Lower leg skin (tissue), 3 donors: ENCODE measurements at regions not wholly inside any gene's neighbourhood (a gene's known extent, or its start where the extent isn't known, plus 50 kb on each side); places are given as distances from the start of the nearest gene placed in this dataset.

ENCODE experiments used
- CTCF ChIP-seq, 3 donors: fragments of 450-650 bp; IDR thresholded peaks; one replicate each; pipeline ENCODE4 v1.5.1; 2016; ENCODE audit warnings: antibody characterized with exemption in 3 of 3, mild to moderate bottlenecking in 3 of 3, moderate library complexity in 2 of 3
- POLR2A ChIP-seq, 2 donors: fragments of 450-650 bp; IDR thresholded peaks; one replicate each; pipeline ENCODE4 v1.6.1; 2016 to 2017; ENCODE audit warnings: antibody characterized with exemption in 2 of 2, mild to moderate bottlenecking in 1 of 2, moderate library complexity in 1 of 2

GRCh38 chr6:85047818-85048217, 283.4 kb upstream of the TBX18 start:
- no peak for TF ChIP-seq CTCF (IDR thresholded peaks at IDR 0.05)
- no peak for TF ChIP-seq POLR2A (IDR thresholded peaks at IDR 0.05)
